ENCODE measurements at regions not wholly inside any gene's neighbourhood (a gene's known extent, or its start where the extent isn't known, plus 50 kb on each side); places are given as distances from the start of the nearest gene placed in this dataset.

DNA sequence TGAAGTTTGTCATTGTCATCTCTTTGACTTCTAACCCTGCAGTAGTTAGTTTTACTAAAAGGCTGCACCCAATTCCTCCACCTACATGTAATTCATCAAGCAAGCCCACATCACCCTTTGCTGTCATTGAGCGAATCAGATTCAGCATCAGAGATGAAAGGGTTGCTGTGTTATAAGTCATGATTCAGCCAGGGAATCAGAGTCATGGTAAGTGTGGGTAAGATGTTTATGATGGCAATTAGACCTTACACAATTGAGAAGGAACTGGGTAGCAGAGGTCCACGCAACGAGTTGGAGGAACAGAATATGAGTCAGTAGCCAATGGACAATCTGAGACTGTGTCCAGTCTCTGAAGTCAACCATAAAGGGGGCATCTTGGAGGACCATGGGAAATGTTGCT lies 162.8 kb upstream of the SNX19 start:
- no peak overlapping the region for H3K4me2 ChIP-seq (ENCODE audit: low read length)
- intact Hi-C loops (cut with micrococcal nuclease): no loop called here
- no peaks in the 10 kb centered on the region for H3K9me3 ChIP-seq (ENCODE audit: control insufficient read depth in 1 of 2, insufficient read depth in 1 of 2, low read depth in 1 of 2, low read length in 2 of 2)
- no peak overlapping the region for H2AFZ ChIP-seq (ENCODE audit: low read depth, low read length, poor library complexity, severe bottlenecking)
- H3K27me3 ChIP-seq (ENCODE audit: insufficient read depth, low read length): 0 out of 2 replicates have a peak, but pooled peaks cover 3% of the 10 kb centered on the region
- TF ChIP-seq SP1 (IDR thresholded peaks at IDR 0.05; ENCODE audit: low read depth) (no peak), ZNF274 (IDR thresholded peaks at IDR 0.05; ENCODE audit: low read depth, low read length) (no peak)
- no peak overlapping the region for H3K4me3 ChIP-seq (replicated peaks in 1 of 2; ENCODE audit: low read depth in 1 of 2, low read length in 2 of 2)
- H3K4me1 ChIP-seq (ENCODE audit: control insufficient read depth in 1 of 2, insufficient read depth in 2 of 2, low read length in 2 of 2): no peaks in the 10 kb centered on the region
- no peak for ATAC-seq
- no TSS peak for BruUV-seq (replicated peaks)
- no peaks in the 10 kb centered on the region for H3K79me2 ChIP-seq (ENCODE audit: insufficient read depth, low read length)
- H3K9ac ChIP-seq (ENCODE audit: low read length): no peak overlapping the region
- no peaks in the 10 kb centered on the region for H3K9me2 ChIP-seq (ENCODE audit: insufficient read depth)
- no peak overlapping the region for H3K27ac ChIP-seq (ENCODE audit: low read depth, low read length)
- CTCF ChIA-PET: no interaction called here
- RAD21 ChIA-PET (ENCODE audit: low non-redundant PET in 1 of 2, low total read pairs in 2 of 2, uncharacterized antibody in 2 of 2, unreplicated experiment in 2 of 2): no interaction called here
- H3K36me3 ChIP-seq (ENCODE audit: control insufficient read depth in 1 of 2, insufficient read depth in 2 of 2, low read length in 2 of 2): no peaks in the 10 kb centered on the region
- DNase-seq (ENCODE audit: low read depth, low spot score): no peak
- POLR2A ChIA-PET: no interaction called here
- H4K20me1 ChIP-seq (ENCODE audit: insufficient read depth): no peaks in the 10 kb centered on the region

DNA sequence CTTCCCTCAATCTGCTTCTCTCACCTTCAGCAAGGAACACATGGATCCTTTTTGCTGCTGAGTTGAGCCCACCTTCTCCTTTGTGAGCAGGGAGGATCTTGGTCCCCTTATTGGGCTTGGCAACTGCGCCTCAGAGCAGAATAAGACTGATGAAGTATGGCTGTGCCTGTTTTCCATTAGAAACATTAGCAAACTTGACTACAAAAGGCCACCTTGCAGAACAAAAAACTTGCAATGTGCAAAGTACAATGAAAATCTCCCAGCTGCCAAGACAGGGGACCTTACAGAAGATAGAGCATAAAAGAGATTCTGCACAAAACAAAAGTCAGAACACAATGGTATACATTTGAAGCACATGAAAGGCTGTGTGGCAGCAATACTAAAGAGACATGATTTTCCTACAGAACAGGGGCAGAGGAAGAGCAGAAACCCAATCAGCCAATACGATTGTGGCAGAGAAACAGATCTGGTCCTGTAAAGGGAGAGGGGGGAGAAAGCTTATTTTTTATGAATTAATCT lies 173.5 kb upstream of the SNX19 start:
- no peaks in the 10 kb centered on the region for H3K27me3 ChIP-seq (ENCODE audit: insufficient read depth, low read length)
- H3K9ac ChIP-seq (ENCODE audit: low read length): no peak overlapping the region
- intact Hi-C loops (cut with micrococcal nuclease): no loop called here
- ChIA-PET RAD21 (ENCODE audit: low non-redundant PET in 1 of 2, low total read pairs in 2 of 2, uncharacterized antibody in 2 of 2, unreplicated experiment in 2 of 2) (no interaction called here), POLR2A (no interaction called here), CTCF (no interaction called here)
- TF ChIP-seq JUND (IDR thresholded peaks at IDR 0.05) (no peak), POLR2AphosphoS5 (IDR thresholded peaks at IDR 0.05; ENCODE audit: low read depth, low read length) (no peak), EZH2phosphoT487 (IDR thresholded peaks at IDR 0.05; ENCODE audit: borderline replicate concordance) (no peak), SRF (IDR thresholded peaks at IDR 0.05; ENCODE audit: low read depth) (no peak), POLR2A (IDR thresholded peaks at IDR 0.05; ENCODE audit: borderline replicate concordance, extremely low read depth, insufficient read depth, insufficient read length) (no peak), YY1 (IDR thresholded peaks at IDR 0.05; ENCODE audit: extremely low read depth, insufficient replicate concordance, low read depth, low read length) (no peak), ELF1 (IDR thresholded peaks at IDR 0.05; ENCODE audit: borderline replicate concordance, low read depth) (no peak), CTCF (IDR thresholded peaks at IDR 0.05 in 2 of 3, conservative IDR thresholded peaks at IDR 0.05 in 1 of 3; ENCODE audit: borderline replicate concordance in 1 of 3, insufficient read depth in 1 of 3, low read depth in 2 of 3, low read length in 2 of 3) (no peak), EGR1 (IDR thresholded peaks at IDR 0.05; ENCODE audit: low read depth) (no peak), EZH2 (IDR thresholded peaks at IDR 0.05) (no peak), ZFX (IDR thresholded peaks at IDR 0.05) (no peak), CEBPB (IDR thresholded peaks at IDR 0.05; ENCODE audit: low read depth) (no peak)
- no peaks in the 10 kb centered on the region for H3K79me2 ChIP-seq (ENCODE audit: insufficient read depth, low read length)
- no TSS peak for BruUV-seq (replicated peaks)
- no peaks in the 10 kb centered on the region for H3K9me2 ChIP-seq (ENCODE audit: insufficient read depth)
- H4K20me1 ChIP-seq (ENCODE audit: insufficient read depth): no peaks in the 10 kb centered on the region
- ATAC-seq: no peak
- no peak overlapping the region for H3K27ac ChIP-seq (ENCODE audit: low read depth, low read length)
- H3K4me2 ChIP-seq (ENCODE audit: low read length): no peak overlapping the region
- H3K9me3 ChIP-seq (ENCODE audit: control insufficient read depth in 1 of 2, insufficient read depth in 1 of 2, low read depth in 1 of 2, low read length in 2 of 2): no peaks in the 10 kb centered on the region; a peak in 1 of 4 replicates
- no peak overlapping the region for H3K4me3 ChIP-seq (replicated peaks in 1 of 2; ENCODE audit: low read depth in 1 of 2, low read length in 2 of 2)
- DNase-seq (ENCODE audit: low read depth, low spot score): no peak
- H3K36me3 ChIP-seq (ENCODE audit: control insufficient read depth in 1 of 2, insufficient read depth in 2 of 2, low read length in 2 of 2): no peaks in the 10 kb centered on the region
- no peak overlapping the region for H2AFZ ChIP-seq (ENCODE audit: low read depth, low read length, poor library complexity, severe bottlenecking)
- H3K4me1 ChIP-seq (ENCODE audit: control insufficient read depth in 1 of 2, insufficient read depth in 2 of 2, low read length in 2 of 2): no peaks in the 10 kb centered on the region
